ENCODE measurements at regions not wholly inside any gene's neighbourhood (a gene's known extent, or its start where the extent isn't known, plus 50 kb on each side); places are given as distances from the start of the nearest gene placed in this dataset.

- H3K36me3 ChIP-seq = no peaks in the 10 kb centered on the region
- TF ChIP-seq, protein P1, sequence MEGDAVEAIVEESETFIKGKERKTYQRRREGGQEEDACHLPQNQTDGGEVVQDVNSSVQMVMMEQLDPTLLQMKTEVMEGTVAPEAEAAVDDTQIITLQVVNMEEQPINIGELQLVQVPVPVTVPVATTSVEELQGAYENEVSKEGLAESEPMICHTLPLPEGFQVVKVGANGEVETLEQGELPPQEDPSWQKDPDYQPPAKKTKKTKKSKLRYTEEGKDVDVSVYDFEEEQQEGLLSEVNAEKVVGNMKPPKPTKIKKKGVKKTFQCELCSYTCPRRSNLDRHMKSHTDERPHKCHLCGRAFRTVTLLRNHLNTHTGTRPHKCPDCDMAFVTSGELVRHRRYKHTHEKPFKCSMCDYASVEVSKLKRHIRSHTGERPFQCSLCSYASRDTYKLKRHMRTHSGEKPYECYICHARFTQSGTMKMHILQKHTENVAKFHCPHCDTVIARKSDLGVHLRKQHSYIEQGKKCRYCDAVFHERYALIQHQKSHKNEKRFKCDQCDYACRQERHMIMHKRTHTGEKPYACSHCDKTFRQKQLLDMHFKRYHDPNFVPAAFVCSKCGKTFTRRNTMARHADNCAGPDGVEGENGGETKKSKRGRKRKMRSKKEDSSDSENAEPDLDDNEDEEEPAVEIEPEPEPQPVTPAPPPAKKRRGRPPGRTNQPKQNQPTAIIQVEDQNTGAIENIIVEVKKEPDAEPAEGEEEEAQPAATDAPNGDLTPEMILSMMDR (IDR thresholded peaks at IDR 0.05) = no peak
- no peaks in the 10 kb centered on the region for H3K9me3 ChIP-seq
- no peak for DNase-seq (ENCODE audit: low spot score in 2 of 2)
- H3K27me3 ChIP-seq = no peaks in the 10 kb centered on the region
- intact Hi-C loops (cut with DNase I) = no loop called here
- no peak overlapping the region for H3K27ac ChIP-seq
- no peak overlapping the region for H3K4me3 ChIP-seq
- H3K4me1 ChIP-seq = no peaks in the 10 kb centered on the region
Measured at GRCh38 chrX:147565237-147565636, 346.5 kb upstream of the FMR1 start.

DNA sequence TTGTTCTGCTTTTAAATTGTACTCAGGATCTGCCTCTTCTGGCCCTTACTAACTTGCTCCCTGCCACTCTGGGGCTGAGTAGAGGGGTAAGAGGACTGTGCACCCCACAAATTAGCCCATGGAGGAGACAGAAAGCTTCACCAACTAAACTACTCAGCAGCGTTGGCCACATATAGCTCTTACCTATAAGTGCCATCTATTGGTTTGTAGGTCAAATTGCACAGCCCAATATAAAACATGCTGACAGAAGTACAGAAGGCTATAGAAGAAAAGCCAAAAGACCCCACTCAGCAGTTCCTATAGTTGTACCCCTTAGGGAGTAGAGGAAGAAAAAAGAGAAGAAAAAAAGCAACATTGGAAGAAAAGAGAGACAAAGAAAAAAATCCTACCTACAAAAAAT is 341.2 kb upstream of the FMR1 start:
- Histone ChIP-seq H3K27ac (no peak overlapping the region), H3K27me3 (no peaks in the 10 kb centered on the region), H3K36me3 (no peaks in the 10 kb centered on the region), H3K4me1 (no peaks in the 10 kb centered on the region), H3K4me3 (no peak overlapping the region), H3K9me3 (no peaks in the 10 kb centered on the region)
- no peak for DNase-seq (ENCODE audit: low spot score in 2 of 2)
- TF ChIP-seq, protein P1 (IDR thresholded peaks at IDR 0.05) = no peak
- intact Hi-C loops (cut with DNase I) = no loop called here

- no peaks in the 10 kb centered on the region for H3K4me1 ChIP-seq
- no peaks in the 10 kb centered on the region for H3K27me3 ChIP-seq
- TF ChIP-seq, protein P1 (IDR thresholded peaks at IDR 0.05) = no peak
- no peaks in the 10 kb centered on the region for H3K9me3 ChIP-seq
- DNase-seq (ENCODE audit: low spot score in 2 of 2) = no peak
- no peak overlapping the region for H3K4me3 ChIP-seq
- intact Hi-C loops (cut with DNase I) = no loop called here
- no peaks in the 10 kb centered on the region for H3K36me3 ChIP-seq
- no peak overlapping the region for H3K27ac ChIP-seq
Measured at GRCh38 chrX:147573266-147573665, 338.5 kb upstream of the FMR1 start.

DNA sequence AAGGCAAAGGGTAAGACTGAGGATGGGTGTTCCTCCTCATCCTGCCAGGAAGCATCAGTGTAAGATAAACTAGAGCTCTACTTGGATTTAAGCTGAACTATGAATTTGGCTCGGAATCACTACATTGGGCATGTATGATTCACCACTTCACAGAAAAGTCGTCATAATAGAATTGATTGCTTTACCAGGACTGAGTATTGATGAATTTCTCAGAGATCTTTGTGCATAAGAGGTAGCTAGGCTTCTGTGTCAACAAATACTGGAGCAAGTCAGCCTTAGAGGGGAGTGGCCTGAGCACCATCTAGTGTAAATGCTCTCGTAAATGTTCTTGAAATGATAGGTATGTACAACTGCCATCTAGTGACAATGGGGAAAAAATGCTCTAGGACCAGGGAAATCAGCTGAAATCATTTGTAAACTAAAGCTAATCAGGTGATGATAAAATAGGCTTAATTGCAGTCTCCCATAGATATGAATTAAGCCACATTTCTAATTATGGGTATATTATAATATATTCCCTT is 309.5 kb upstream of the FMR1 start:
- Histone ChIP-seq H3K9me3 (no peaks in the 10 kb centered on the region), H3K36me3 (no peaks in the 10 kb centered on the region), H3K27ac (no peak overlapping the region), H3K27me3 (no peaks in the 10 kb centered on the region), H3K4me1 (no peaks in the 10 kb centered on the region), H3K4me3 (no peak overlapping the region)
- DNase-seq (ENCODE audit: low spot score in 2 of 2) = no peak
- TF ChIP-seq, protein P1 (IDR thresholded peaks at IDR 0.05) = no peak
- intact Hi-C loops (cut with DNase I) = no loop called here

DNA sequence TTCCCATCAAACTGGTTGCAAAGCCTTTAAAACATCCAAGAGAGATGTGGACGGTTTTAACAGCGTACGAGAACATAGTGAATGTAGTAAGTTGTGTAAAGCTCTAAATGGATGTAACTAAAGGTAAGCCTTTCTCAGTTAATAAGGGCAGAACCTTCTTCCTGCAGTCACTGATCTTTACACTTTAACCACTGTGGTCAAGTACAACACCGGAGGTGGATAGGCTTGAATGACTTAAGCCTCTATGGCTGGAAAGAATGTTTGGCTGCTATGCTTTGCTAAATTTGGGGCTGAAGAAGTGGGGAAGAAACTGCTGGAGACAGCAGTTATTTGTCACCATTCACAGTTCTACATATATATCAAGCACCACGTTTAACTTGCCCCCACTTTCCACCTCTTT is 285.1 kb upstream of the FMR1 start:
- H3K4me1 ChIP-seq = no peaks in the 10 kb centered on the region
- intact Hi-C loops (cut with DNase I) = no loop called here
- TF ChIP-seq, protein P1 (IDR thresholded peaks at IDR 0.05) = no peak
- no peak for DNase-seq (ENCODE audit: low spot score in 2 of 2)
- H3K27me3 ChIP-seq = no peaks in the 10 kb centered on the region
- H3K4me3 ChIP-seq = no peak overlapping the region
- no peaks in the 10 kb centered on the region for H3K9me3 ChIP-seq
- no peaks in the 10 kb centered on the region for H3K36me3 ChIP-seq
- H3K27ac ChIP-seq = no peak overlapping the region

- H3K27ac ChIP-seq = no peak overlapping the region
- intact Hi-C loops (cut with DNase I) = no loop called here
- no peak for DNase-seq (ENCODE audit: low spot score in 2 of 2)
- TF ChIP-seq, protein P1 (IDR thresholded peaks at IDR 0.05) = no peak
- H3K4me3 ChIP-seq = no peak overlapping the region
- H3K4me1 ChIP-seq = no peaks in the 10 kb centered on the region
- H3K9me3 ChIP-seq = no peaks in the 10 kb centered on the region
- no peaks in the 10 kb centered on the region for H3K36me3 ChIP-seq
- H3K27me3 ChIP-seq = no peaks in the 10 kb centered on the region
Measured at GRCh38 chrX:147635186-147635585, 276.5 kb upstream of the FMR1 start.

Data from ascending aorta (tissue), 2 donors.